HEK293 (cell line): ENCODE measurements at regions not wholly inside any gene's neighbourhood (a gene's known extent, or its start where the extent isn't known, plus 50 kb on each side); places are given as distances from the start of the nearest gene placed in this dataset.

Source experiments
- CTCF ChIA-PET: fragments of 350-600 bp; formaldehyde crosslinking; extraction: SDS; loops from one replicate; lab custom pipeline; 2021; ENCODE audit warnings: antibody characterized with exemption; lab: Yijun Ruan, JAX
- POLR2A ChIA-PET: fragments of 300-600 bp; formaldehyde crosslinking; extraction: SDS; loops from one replicate; lab custom pipeline; 2020; ENCODE audit warnings: antibody characterized with exemption, inconsistent platforms; lab: Yijun Ruan, JAX
- H3K27ac ChIP-seq: fragments of 200-500 bp; sonication (Bioruptor generic); 2 replicates; pipeline ENCODE4 v1.5.1; 2014; ENCODE audit warnings: low read depth, low read length, control low read depth, inconsistent platforms; ENCODE audit errors: extremely low read depth
- H3K36me3 ChIP-seq, 2 experiments: fragments of 200-500 bp in 1 of 2; sonication (Bioruptor generic) in 1 of 2; 1 replicate in 1 of 2; 2 replicates in 1 of 2; pipeline ENCODE4 v1.5.1; 2014 to 2017; ENCODE audit warnings: inconsistent platforms in 2 of 2, low read length in 2 of 2; ENCODE audit not compliant: control insufficient read depth in 2 of 2, insufficient read depth in 1 of 2
- H3K4me1 ChIP-seq: fragments of 200-500 bp; sonication (Bioruptor generic); 2 replicates; pipeline ENCODE4 v1.5.1; 2014; ENCODE audit warnings: mild to moderate bottlenecking, low read length, inconsistent platforms; ENCODE audit not compliant: control insufficient read depth, insufficient read depth
- H3K4me3 ChIP-seq: 2 replicates; pipeline ENCODE4 v1.5.1; 2011; ENCODE audit warnings: low read depth, mild to moderate bottlenecking, control low read depth, low read length, moderate library complexity
- H3K9me3 ChIP-seq: fragments of 200-500 bp; sonication (Bioruptor generic); 2 replicates; pipeline ENCODE4 v1.5.1; 2014; ENCODE audit warnings: low read depth, low read length, inconsistent platforms; ENCODE audit not compliant: control insufficient read depth, insufficient read depth
- BCL11B ChIP-seq: fragments of 450-650 bp; formaldehyde crosslinking; IDR thresholded peaks from 2 replicates; pipeline ENCODE4 v1.5.1; 2016; ENCODE audit warnings: low read depth, missing biosample characterization, missing genetic modification characterization
- SP7 ChIP-seq: fragments of 450-650 bp; formaldehyde crosslinking; IDR thresholded peaks from 2 replicates; pipeline ENCODE4 v1.5.1; 2016; ENCODE audit warnings: missing biosample characterization, missing genetic modification characterization
- YY2 ChIP-seq: fragments of 450-650 bp; formaldehyde crosslinking; IDR thresholded peaks from 2 replicates; pipeline ENCODE4 v1.5.1; 2016; ENCODE audit warnings: missing biosample characterization, missing genetic modification characterization
- ZBTB7A ChIP-seq: fragments of 450-650 bp; formaldehyde crosslinking; IDR thresholded peaks from 2 replicates; pipeline ENCODE4 v1.5.1; 2016; ENCODE audit warnings: low read depth, missing biosample characterization, missing genetic modification characterization
- ZFHX2 ChIP-seq: fragments of 450-650 bp; formaldehyde crosslinking; conservative IDR thresholded peaks from 2 replicates; pipeline ENCODE4 v1.5.1; 2016; ENCODE audit warnings: missing biosample characterization, missing genetic modification characterization
- ZNF10 ChIP-seq: fragments of 450-650 bp; formaldehyde crosslinking; IDR thresholded peaks from 2 replicates; pipeline ENCODE4 v1.5.1; 2017; ENCODE audit warnings: missing biosample characterization, missing genetic modification characterization
- ZNF335 ChIP-seq: fragments of 450-650 bp; formaldehyde crosslinking; conservative IDR thresholded peaks from 2 replicates; pipeline ENCODE4 v1.5.1; 2016; ENCODE audit warnings: missing biosample characterization, missing genetic modification characterization
- ZNF366 ChIP-seq: fragments of 450-650 bp; formaldehyde crosslinking; conservative IDR thresholded peaks from 2 replicates; pipeline ENCODE4 v1.5.1; 2016; ENCODE audit warnings: missing biosample characterization, missing genetic modification characterization
- ZNF394 ChIP-seq: fragments of 450-650 bp; formaldehyde crosslinking; IDR thresholded peaks from 2 replicates; pipeline ENCODE4 v1.5.1; 2016; ENCODE audit warnings: missing biosample characterization, missing genetic modification characterization, mild to moderate bottlenecking, moderate library complexity, borderline replicate concordance
- ZNF404 ChIP-seq: fragments of 450-650 bp; formaldehyde crosslinking; IDR thresholded peaks from 2 replicates; pipeline ENCODE4 v1.5.1; 2017; ENCODE audit warnings: missing biosample characterization, missing genetic modification characterization
- ZNF488 ChIP-seq: fragments of 450-650 bp; formaldehyde crosslinking; IDR thresholded peaks from 2 replicates; pipeline ENCODE4 v1.5.1; 2016; ENCODE audit warnings: missing biosample characterization, missing genetic modification characterization
- ZNF549 ChIP-seq: fragments of 450-650 bp; IDR thresholded peaks from 2 replicates; pipeline ENCODE4 v1.5.1; 2018; ENCODE audit warnings: missing biosample characterization, missing genetic modification characterization, mild to moderate bottlenecking, inconsistent platforms, moderate library complexity
- ZNF596 ChIP-seq: fragments of 450-650 bp; IDR thresholded peaks from 2 replicates; pipeline ENCODE4 v1.5.0; 2018; ENCODE audit warnings: missing biosample characterization, mild to moderate bottlenecking, missing genetic modification characterization, moderate library complexity
- ZNF610 ChIP-seq: fragments of 450-650 bp; formaldehyde crosslinking; IDR thresholded peaks from 2 replicates; pipeline ENCODE4 v1.5.1; 2016; ENCODE audit warnings: missing biosample characterization, missing genetic modification characterization, borderline replicate concordance
- ZNF624 ChIP-seq: fragments of 450-650 bp; formaldehyde crosslinking; IDR thresholded peaks from 2 replicates; pipeline ENCODE4 v1.5.1; 2017; ENCODE audit warnings: missing biosample characterization, missing genetic modification characterization
- ZNF660 ChIP-seq: fragments of 450-650 bp; IDR thresholded peaks from 2 replicates; pipeline ENCODE4 v1.5.1; 2018; ENCODE audit warnings: missing biosample characterization, mild to moderate bottlenecking, missing genetic modification characterization
- ZNF747 ChIP-seq: fragments of 450-650 bp; formaldehyde crosslinking; IDR thresholded peaks from 2 replicates; pipeline ENCODE4 v1.5.1; 2016; ENCODE audit warnings: missing biosample characterization, missing genetic modification characterization
- ZNF777 ChIP-seq: fragments of 450-650 bp; formaldehyde crosslinking; IDR thresholded peaks from 2 replicates; pipeline ENCODE4 v1.5.1; 2017; ENCODE audit warnings: missing biosample characterization, missing genetic modification characterization, borderline replicate concordance
- TF ChIP-seq, protein P1 (sequence below): fragments of 450-650 bp; formaldehyde crosslinking; IDR thresholded peaks from 2 replicates; pipeline ENCODE4 v1.5.1; 2016; ENCODE audit warnings: missing biosample characterization, missing genetic modification characterization
- TF ChIP-seq, protein P2 (sequence below): fragments of 450-650 bp; formaldehyde crosslinking; IDR thresholded peaks from 2 replicates; pipeline ENCODE4 v1.5.1; 2016; ENCODE audit warnings: missing biosample characterization, missing genetic modification characterization, low read depth
- TF ChIP-seq, protein P3 (sequence below): fragments of 450-650 bp; formaldehyde crosslinking; IDR thresholded peaks from 2 replicates; pipeline ENCODE4 v1.5.1; 2016; ENCODE audit warnings: missing biosample characterization, missing genetic modification characterization

- Histone ChIP-seq H3K36me3 (no peaks in the 10 kb centered on the region), H3K27ac (no peak overlapping the region), H3K4me1 (no peaks in the 10 kb centered on the region), H3K9me3 (no peaks in the 10 kb centered on the region), H3K4me3 (no peak overlapping the region)
- ChIA-PET POLR2A (no interaction called here), CTCF (no interaction called here)
- TF ChIP-seq, protein P1, sequence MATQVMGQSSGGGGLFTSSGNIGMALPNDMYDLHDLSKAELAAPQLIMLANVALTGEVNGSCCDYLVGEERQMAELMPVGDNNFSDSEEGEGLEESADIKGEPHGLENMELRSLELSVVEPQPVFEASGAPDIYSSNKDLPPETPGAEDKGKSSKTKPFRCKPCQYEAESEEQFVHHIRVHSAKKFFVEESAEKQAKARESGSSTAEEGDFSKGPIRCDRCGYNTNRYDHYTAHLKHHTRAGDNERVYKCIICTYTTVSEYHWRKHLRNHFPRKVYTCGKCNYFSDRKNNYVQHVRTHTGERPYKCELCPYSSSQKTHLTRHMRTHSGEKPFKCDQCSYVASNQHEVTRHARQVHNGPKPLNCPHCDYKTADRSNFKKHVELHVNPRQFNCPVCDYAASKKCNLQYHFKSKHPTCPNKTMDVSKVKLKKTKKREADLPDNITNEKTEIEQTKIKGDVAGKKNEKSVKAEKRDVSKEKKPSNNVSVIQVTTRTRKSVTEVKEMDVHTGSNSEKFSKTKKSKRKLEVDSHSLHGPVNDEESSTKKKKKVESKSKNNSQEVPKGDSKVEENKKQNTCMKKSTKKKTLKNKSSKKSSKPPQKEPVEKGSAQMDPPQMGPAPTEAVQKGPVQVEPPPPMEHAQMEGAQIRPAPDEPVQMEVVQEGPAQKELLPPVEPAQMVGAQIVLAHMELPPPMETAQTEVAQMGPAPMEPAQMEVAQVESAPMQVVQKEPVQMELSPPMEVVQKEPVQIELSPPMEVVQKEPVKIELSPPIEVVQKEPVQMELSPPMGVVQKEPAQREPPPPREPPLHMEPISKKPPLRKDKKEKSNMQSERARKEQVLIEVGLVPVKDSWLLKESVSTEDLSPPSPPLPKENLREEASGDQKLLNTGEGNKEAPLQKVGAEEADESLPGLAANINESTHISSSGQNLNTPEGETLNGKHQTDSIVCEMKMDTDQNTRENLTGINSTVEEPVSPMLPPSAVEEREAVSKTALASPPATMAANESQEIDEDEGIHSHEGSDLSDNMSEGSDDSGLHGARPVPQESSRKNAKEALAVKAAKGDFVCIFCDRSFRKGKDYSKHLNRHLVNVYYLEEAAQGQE (tag by site-specific recombination): no peak
- TF ChIP-seq, protein P2, sequence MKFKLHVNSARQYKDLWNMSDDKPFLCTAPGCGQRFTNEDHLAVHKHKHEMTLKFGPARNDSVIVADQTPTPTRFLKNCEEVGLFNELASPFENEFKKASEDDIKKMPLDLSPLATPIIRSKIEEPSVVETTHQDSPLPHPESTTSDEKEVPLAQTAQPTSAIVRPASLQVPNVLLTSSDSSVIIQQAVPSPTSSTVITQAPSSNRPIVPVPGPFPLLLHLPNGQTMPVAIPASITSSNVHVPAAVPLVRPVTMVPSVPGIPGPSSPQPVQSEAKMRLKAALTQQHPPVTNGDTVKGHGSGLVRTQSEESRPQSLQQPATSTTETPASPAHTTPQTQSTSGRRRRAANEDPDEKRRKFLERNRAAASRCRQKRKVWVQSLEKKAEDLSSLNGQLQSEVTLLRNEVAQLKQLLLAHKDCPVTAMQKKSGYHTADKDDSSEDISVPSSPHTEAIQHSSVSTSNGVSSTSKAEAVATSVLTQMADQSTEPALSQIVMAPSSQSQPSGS (tag by site-specific recombination): peak; percentile 68; the same call in 1 of the 2 replicates
Observed at GRCh38 chr7:157072361-157072760, 61.9 kb upstream of the MNX1 start.

- Histone ChIP-seq H3K9me3 (no peaks in the 10 kb centered on the region), H3K4me1 (no peaks in the 10 kb centered on the region), H3K27ac (no peak overlapping the region), H3K4me3 (no peak overlapping the region), H3K36me3 (no peaks in the 10 kb centered on the region)
- TF ChIP-seq ZNF394 (tag by site-specific recombination): no peak
- TF ChIP-seq ZNF624 (tag by site-specific recombination): no peak
- no peak for TF ChIP-seq BCL11B (tag by site-specific recombination)
- TF ChIP-seq ZNF596 (tag by site-specific recombination): no peak
- no peak for TF ChIP-seq ZNF404
- no peak for TF ChIP-seq ZNF610 (tag by site-specific recombination)
- TF ChIP-seq ZNF660 (tag by site-specific recombination): no peak
- TF ChIP-seq, protein P3, sequence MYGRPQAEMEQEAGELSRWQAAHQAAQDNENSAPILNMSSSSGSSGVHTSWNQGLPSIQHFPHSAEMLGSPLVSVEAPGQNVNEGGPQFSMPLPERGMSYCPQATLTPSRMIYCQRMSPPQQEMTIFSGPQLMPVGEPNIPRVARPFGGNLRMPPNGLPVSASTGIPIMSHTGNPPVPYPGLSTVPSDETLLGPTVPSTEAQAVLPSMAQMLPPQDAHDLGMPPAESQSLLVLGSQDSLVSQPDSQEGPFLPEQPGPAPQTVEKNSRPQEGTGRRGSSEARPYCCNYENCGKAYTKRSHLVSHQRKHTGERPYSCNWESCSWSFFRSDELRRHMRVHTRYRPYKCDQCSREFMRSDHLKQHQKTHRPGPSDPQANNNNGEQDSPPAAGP (tag by site-specific recombination): no peak
- TF ChIP-seq ZNF366 (tag by site-specific recombination): no peak
- TF ChIP-seq ZNF777: no peak
- TF ChIP-seq ZNF335 (tag by site-specific recombination): no peak
- no peak for TF ChIP-seq ZNF549 (tag by site-specific recombination)
- POLR2A ChIA-PET: interaction anchor here (0.6 kb wide), 1 partner anchor 1923 kb away, joined by 4 read pairs; no protein-coding TSS in a partner anchor
- CTCF ChIA-PET: no interaction called here
Observed at GRCh38 chr7:157073335-157073734, 62.9 kb upstream of the MNX1 start.

DNA sequence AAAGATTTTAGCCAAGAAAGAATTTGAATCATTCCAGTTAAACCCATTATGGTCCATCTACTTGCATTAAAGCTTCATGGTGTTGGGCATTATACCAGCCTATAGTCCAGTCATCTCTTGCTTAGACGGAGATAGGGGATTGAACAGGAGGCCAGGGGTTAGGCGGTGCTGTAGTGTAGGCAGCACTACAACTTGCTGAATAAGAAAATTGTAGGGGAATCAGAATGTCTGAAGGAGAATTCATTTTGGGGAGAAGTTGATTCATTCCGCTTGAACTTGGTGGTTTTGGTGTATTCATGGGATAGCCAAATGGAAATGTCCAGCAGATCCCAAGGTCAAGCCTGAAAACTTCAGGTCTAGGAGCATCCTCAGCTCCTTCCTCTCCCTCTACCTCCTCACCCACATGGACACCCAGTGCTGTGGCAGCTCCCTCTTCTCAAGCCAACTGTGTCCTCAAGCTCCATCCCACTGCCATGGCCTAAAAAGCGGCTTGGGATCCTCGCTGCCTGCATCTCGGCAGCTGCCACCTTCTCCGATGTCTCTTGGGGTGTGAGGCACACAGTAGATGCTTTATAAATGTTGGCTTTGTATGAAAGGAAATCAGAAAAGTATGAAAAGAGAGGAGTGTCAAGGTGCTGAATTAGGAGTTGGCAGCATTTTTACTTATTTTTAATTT, 63.6 kb upstream of the MNX1 start:
- H3K27ac ChIP-seq: no peak overlapping the region
- ChIA-PET POLR2A (no interaction called here), CTCF (no interaction called here)
- no peaks in the 10 kb centered on the region for H3K36me3 ChIP-seq
- no peaks in the 10 kb centered on the region for H3K9me3 ChIP-seq
- no peak overlapping the region for H3K4me3 ChIP-seq
- no peaks in the 10 kb centered on the region for H3K4me1 ChIP-seq
- no peak for TF ChIP-seq ZNF488 (tag by site-specific recombination)
- no peak for TF ChIP-seq ZFHX2 (tag by site-specific recombination)
- no peak for TF ChIP-seq ZNF10 (tag by site-specific recombination)
- TF ChIP-seq ZNF747 (tag by site-specific recombination): no peak
- TF ChIP-seq, protein P1 (tag by site-specific recombination): no peak
- no peak for TF ChIP-seq YY2
- TF ChIP-seq SP7 (tag by site-specific recombination): no peak
- no peak for TF ChIP-seq ZBTB7A (tag by site-specific recombination)
